ENCODE measurements at regions not wholly inside any gene's neighbourhood (a gene's known extent, or its start where the extent isn't known, plus 50 kb on each side); places are given as distances from the start of the nearest gene placed in this dataset.

- Histone ChIP-seq H3K27ac (ENCODE audit: low read depth, low read length) (no peak overlapping the region), H3K4me1 (ENCODE audit: control insufficient read depth in 3 of 3, insufficient read depth in 3 of 3, low read length in 3 of 3) (peaks cover 0 to 3% (median 0%) of the 10 kb centered on the region in 3 donors), H3K9me3 (ENCODE audit: control insufficient read depth in 3 of 3, low read length in 3 of 3) (no peaks in the 10 kb centered on the region), H3K9ac (ENCODE audit: low read depth in 1 of 3, low read length in 3 of 3) (no peak overlapping the region), H3K27me3 (ENCODE audit: control insufficient read depth in 3 of 3, insufficient read depth in 3 of 3, low read length in 3 of 3) (no peaks in the 10 kb centered on the region), H3K36me3 (ENCODE audit: control insufficient read depth in 3 of 3, insufficient read depth in 3 of 3, low read length in 3 of 3) (no peaks in the 10 kb centered on the region), H3K4me3 (ENCODE audit: low read length in 3 of 3) (no peak overlapping the region)
These were observed 535.2 kb upstream of the ZNF608 start for GRCh38 chr5:125281667-125282066.

- Histone ChIP-seq H3K27me3 (ENCODE audit: control insufficient read depth in 3 of 3, insufficient read depth in 3 of 3, low read length in 3 of 3) (no peaks in the 10 kb centered on the region), H3K4me3 (ENCODE audit: low read length in 3 of 3) (no peak overlapping the region), H3K4me1 (ENCODE audit: control insufficient read depth in 3 of 3, insufficient read depth in 3 of 3, low read length in 3 of 3) (peaks cover 0 to 3% (median 0%) of the 10 kb centered on the region in 3 donors), H3K9ac (ENCODE audit: low read depth in 1 of 3, low read length in 3 of 3) (no peak overlapping the region), H3K36me3 (ENCODE audit: control insufficient read depth in 3 of 3, insufficient read depth in 3 of 3, low read length in 3 of 3) (no peaks in the 10 kb centered on the region), H3K27ac (ENCODE audit: low read depth, low read length) (no peak overlapping the region), H3K9me3 (ENCODE audit: control insufficient read depth in 3 of 3, low read length in 3 of 3) (no peaks in the 10 kb centered on the region)
These were observed 536.9 kb upstream of the ZNF608 start for GRCh38 chr5:125283372-125283771.

DNA sequence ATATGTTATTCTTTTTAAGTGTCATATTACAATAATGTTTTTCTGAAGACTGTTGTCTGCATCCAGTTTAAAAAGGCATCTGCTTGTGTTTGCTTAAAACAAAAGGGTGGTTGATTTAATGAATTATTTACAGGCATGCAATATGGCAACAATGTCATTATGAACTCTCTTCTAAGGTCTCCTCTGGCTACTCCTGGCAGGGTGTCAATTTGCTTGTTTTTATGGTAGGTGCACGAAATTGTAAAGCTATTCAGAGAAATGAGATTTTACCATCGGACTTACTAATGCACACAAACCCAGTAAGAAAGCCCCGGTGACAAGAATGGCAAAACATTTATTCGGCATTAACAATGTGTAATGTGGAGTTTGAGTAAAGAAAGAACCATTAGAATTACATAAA lies 539.8 kb upstream of the ZNF608 start:
- Histone ChIP-seq H3K4me3 (ENCODE audit: low read length in 3 of 3) (no peak overlapping the region), H3K27me3 (ENCODE audit: control insufficient read depth in 3 of 3, insufficient read depth in 3 of 3, low read length in 3 of 3) (no peaks in the 10 kb centered on the region), H3K4me1 (ENCODE audit: control insufficient read depth in 3 of 3, insufficient read depth in 3 of 3, low read length in 3 of 3) (peaks cover 0 to 2% (median 0%) of the 10 kb centered on the region in 3 donors), H3K9me3 (ENCODE audit: control insufficient read depth in 3 of 3, low read length in 3 of 3) (no peaks in the 10 kb centered on the region), H3K36me3 (ENCODE audit: control insufficient read depth in 3 of 3, insufficient read depth in 3 of 3, low read length in 3 of 3) (no peaks in the 10 kb centered on the region), H3K9ac (ENCODE audit: low read depth in 1 of 3, low read length in 3 of 3) (no peak overlapping the region), H3K27ac (ENCODE audit: low read depth, low read length) (no peak overlapping the region)

- Histone ChIP-seq H3K9me3 (ENCODE audit: control insufficient read depth in 3 of 3, low read length in 3 of 3) (no peaks in the 10 kb centered on the region), H3K9ac (ENCODE audit: low read depth in 1 of 3, low read length in 3 of 3) (no peak overlapping the region), H3K4me3 (ENCODE audit: low read length in 3 of 3) (no peak overlapping the region), H3K36me3 (ENCODE audit: control insufficient read depth in 3 of 3, insufficient read depth in 3 of 3, low read length in 3 of 3) (no peaks in the 10 kb centered on the region), H3K27me3 (ENCODE audit: control insufficient read depth in 3 of 3, insufficient read depth in 3 of 3, low read length in 3 of 3) (no peaks in the 10 kb centered on the region), H3K27ac (ENCODE audit: low read depth, low read length) (no peak overlapping the region), H3K4me1 (ENCODE audit: control insufficient read depth in 3 of 3, insufficient read depth in 3 of 3, low read length in 3 of 3) (no peaks in the 10 kb centered on the region)
These were observed 543.2 kb upstream of the ZNF608 start for GRCh38 chr5:125289606-125290005.

GRCh38 chr5:125290935-125291334 lies 544.5 kb upstream of the ZNF608 start:
- H3K9ac ChIP-seq (ENCODE audit: low read depth in 1 of 3, low read length in 3 of 3) = no peak overlapping the region
- no peaks in the 10 kb centered on the region for H3K27me3 ChIP-seq (ENCODE audit: control insufficient read depth in 3 of 3, insufficient read depth in 3 of 3, low read length in 3 of 3)

DNA sequence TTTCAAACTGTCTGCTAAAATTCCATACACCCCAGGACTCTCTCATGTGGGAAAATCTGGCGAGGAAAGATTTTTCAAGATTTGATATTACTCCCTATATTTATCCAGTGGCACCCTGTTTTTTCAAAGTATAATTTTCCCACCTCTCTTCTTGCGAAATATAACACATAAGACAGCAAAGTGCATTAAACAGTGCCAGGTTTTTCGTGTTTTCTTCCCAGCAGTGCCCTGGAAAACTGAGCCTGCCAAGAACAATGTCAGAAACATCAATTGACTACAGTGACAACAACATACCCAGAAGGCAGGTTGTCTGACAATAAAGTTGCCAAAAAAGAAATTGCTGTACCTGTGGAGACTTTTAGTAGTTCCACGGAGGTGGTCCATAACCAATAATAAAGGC lies 545.0 kb upstream of the ZNF608 start:
- no peak overlapping the region for H3K9ac ChIP-seq (ENCODE audit: low read depth in 1 of 3, low read length in 3 of 3)
- H3K36me3 ChIP-seq (ENCODE audit: control insufficient read depth in 3 of 3, insufficient read depth in 3 of 3, low read length in 3 of 3) = no peaks in the 10 kb centered on the region
- H3K4me3 ChIP-seq (ENCODE audit: low read length in 3 of 3) = no peak overlapping the region
- no peaks in the 10 kb centered on the region for H3K9me3 ChIP-seq (ENCODE audit: control insufficient read depth in 3 of 3, low read length in 3 of 3)
- no peaks in the 10 kb centered on the region for H3K4me1 ChIP-seq (ENCODE audit: control insufficient read depth in 3 of 3, insufficient read depth in 3 of 3, low read length in 3 of 3)
- H3K27ac ChIP-seq (ENCODE audit: low read depth, low read length) = no peak overlapping the region
- no peaks in the 10 kb centered on the region for H3K27me3 ChIP-seq (ENCODE audit: control insufficient read depth in 3 of 3, insufficient read depth in 3 of 3, low read length in 3 of 3)

More at GRCh38 chr5:125290935-125291334, 544.5 kb upstream of the ZNF608 start:
- no peaks in the 10 kb centered on the region for H3K36me3 ChIP-seq (ENCODE audit: control insufficient read depth in 3 of 3, insufficient read depth in 3 of 3, low read length in 3 of 3)
- no peaks in the 10 kb centered on the region for H3K9me3 ChIP-seq (ENCODE audit: control insufficient read depth in 3 of 3, low read length in 3 of 3)
- no peaks in the 10 kb centered on the region for H3K4me1 ChIP-seq (ENCODE audit: control insufficient read depth in 3 of 3, insufficient read depth in 3 of 3, low read length in 3 of 3)
- no peak overlapping the region for H3K27ac ChIP-seq (ENCODE audit: low read depth, low read length)
- no peak overlapping the region for H3K4me3 ChIP-seq (ENCODE audit: low read length in 3 of 3)

DNA sequence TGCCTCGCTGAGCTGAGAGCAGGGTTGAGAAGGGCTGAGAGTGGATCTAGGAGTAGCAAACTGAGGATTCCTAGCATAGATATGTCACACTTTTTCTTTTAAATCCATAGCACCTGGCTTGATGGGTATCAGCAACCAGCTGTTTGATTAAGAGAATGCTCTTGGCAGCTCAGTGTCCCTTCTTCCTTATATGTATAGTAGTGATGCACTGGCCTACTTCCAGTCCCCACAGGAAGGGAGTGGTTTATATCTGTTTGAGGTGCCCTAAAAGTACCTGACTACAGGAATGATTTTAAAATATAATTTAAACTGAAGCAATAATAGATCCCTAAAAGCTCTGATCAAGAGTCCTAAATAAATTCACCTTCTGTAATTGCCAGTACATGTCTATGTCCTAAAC lies 546.8 kb upstream of the ZNF608 start:
- Histone ChIP-seq H3K4me1 (ENCODE audit: control insufficient read depth in 3 of 3, insufficient read depth in 3 of 3, low read length in 3 of 3) (peaks cover 0 to under 1% (median under 1%) of the 10 kb centered on the region in 3 donors), H3K27me3 (ENCODE audit: control insufficient read depth in 3 of 3, insufficient read depth in 3 of 3, low read length in 3 of 3) (no peaks in the 10 kb centered on the region)

GRCh38 chr5:125293726-125294125 lies 547.3 kb upstream of the ZNF608 start:
- Histone ChIP-seq H3K36me3 (ENCODE audit: control insufficient read depth in 3 of 3, insufficient read depth in 3 of 3, low read length in 3 of 3) (no peaks in the 10 kb centered on the region), H3K9me3 (ENCODE audit: control insufficient read depth in 3 of 3, low read length in 3 of 3) (no peaks in the 10 kb centered on the region), H3K27me3 (ENCODE audit: control insufficient read depth in 3 of 3, insufficient read depth in 3 of 3, low read length in 3 of 3) (no peaks in the 10 kb centered on the region), H3K4me1 (ENCODE audit: control insufficient read depth in 3 of 3, insufficient read depth in 3 of 3, low read length in 3 of 3) (peaks cover 0 to 5% (median 3%) of the 10 kb centered on the region in 3 donors), H3K27ac (ENCODE audit: low read depth, low read length) (no peak overlapping the region), H3K4me3 (ENCODE audit: low read length in 3 of 3) (no peak overlapping the region), H3K9ac (ENCODE audit: low read depth in 1 of 3, low read length in 3 of 3) (no peak overlapping the region)

More for the DNA sequence above, 546.8 kb upstream of the ZNF608 start:
- Histone ChIP-seq H3K9me3 (ENCODE audit: control insufficient read depth in 3 of 3, low read length in 3 of 3) (no peaks in the 10 kb centered on the region), H3K36me3 (ENCODE audit: control insufficient read depth in 3 of 3, insufficient read depth in 3 of 3, low read length in 3 of 3) (no peaks in the 10 kb centered on the region), H3K27ac (ENCODE audit: low read depth, low read length) (no peak overlapping the region), H3K4me3 (ENCODE audit: low read length in 3 of 3) (no peak overlapping the region), H3K9ac (ENCODE audit: low read depth in 1 of 3, low read length in 3 of 3) (no peak overlapping the region)

DNA sequence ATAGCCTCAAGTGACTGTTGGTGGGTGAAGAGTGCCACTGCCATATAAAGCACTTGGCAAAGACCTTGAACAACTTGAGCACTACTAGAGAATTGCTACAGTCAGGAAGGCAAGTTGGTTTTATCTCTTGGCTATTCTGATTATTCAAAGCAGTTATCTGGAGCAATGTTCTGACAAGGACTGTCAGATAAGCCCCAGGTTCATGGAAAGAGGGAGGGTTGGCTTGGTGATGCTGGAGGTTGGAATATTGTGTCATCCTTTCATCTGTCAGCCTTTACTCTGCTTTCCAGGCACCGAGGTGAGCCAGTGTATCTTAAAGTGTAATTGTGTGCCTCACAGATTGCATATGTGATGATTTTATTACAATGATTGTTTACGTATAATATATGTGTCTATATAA lies 548.4 kb upstream of the ZNF608 start:
- Histone ChIP-seq H3K27me3 (ENCODE audit: control insufficient read depth in 3 of 3, insufficient read depth in 3 of 3, low read length in 3 of 3) (no peaks in the 10 kb centered on the region), H3K27ac (ENCODE audit: low read depth, low read length) (no peak overlapping the region), H3K36me3 (ENCODE audit: control insufficient read depth in 3 of 3, insufficient read depth in 3 of 3, low read length in 3 of 3) (no peaks in the 10 kb centered on the region), H3K9ac (ENCODE audit: low read depth in 1 of 3, low read length in 3 of 3) (no peak overlapping the region), H3K9me3 (ENCODE audit: control insufficient read depth in 3 of 3, low read length in 3 of 3) (no peaks in the 10 kb centered on the region), H3K4me1 (ENCODE audit: control insufficient read depth in 3 of 3, insufficient read depth in 3 of 3, low read length in 3 of 3) (peaks cover 0 to 5% (median 3%) of the 10 kb centered on the region in 3 donors), H3K4me3 (ENCODE audit: low read length in 3 of 3) (no peak overlapping the region)

DNA sequence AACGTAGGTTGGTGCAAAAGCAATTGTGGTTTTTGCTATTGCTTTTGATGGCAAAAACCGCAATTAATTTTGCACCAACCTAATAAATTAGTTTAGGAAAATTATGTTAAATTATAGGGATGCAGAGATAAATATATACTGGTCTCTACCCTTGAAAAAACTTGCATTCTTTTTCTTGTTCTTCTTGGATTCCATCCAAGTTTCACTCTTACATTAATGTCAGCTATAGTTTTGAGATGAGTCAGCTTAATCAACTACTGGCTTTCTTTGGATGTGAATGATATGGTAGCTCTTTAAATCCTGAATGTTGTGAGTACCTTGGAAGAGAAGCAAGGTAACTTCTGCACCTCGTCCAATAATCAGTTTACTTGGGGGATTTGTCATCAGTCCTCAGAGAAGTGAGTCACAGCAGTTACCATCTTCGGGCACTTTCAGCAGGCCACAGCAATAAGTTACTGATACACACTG lies 549.0 kb upstream of the ZNF608 start:
- H3K9ac ChIP-seq (ENCODE audit: low read depth in 1 of 3, low read length in 3 of 3) = no peak overlapping the region
- H3K4me3 ChIP-seq (ENCODE audit: low read length in 3 of 3) = no peak overlapping the region

More for the DNA sequence above, 549.0 kb upstream of the ZNF608 start:
- Histone ChIP-seq H3K4me1 (ENCODE audit: control insufficient read depth in 3 of 3, insufficient read depth in 3 of 3, low read length in 3 of 3) (peaks cover 0 to 5% (median 3%) of the 10 kb centered on the region in 3 donors), H3K27ac (ENCODE audit: low read depth, low read length) (no peak overlapping the region), H3K27me3 (ENCODE audit: control insufficient read depth in 3 of 3, insufficient read depth in 3 of 3, low read length in 3 of 3) (no peaks in the 10 kb centered on the region), H3K9me3 (ENCODE audit: control insufficient read depth in 3 of 3, low read length in 3 of 3) (no peaks in the 10 kb centered on the region), H3K36me3 (ENCODE audit: control insufficient read depth in 3 of 3, insufficient read depth in 3 of 3, low read length in 3 of 3) (no peaks in the 10 kb centered on the region)
